ENCODE measurements at regions not wholly inside any gene's neighbourhood (a gene's known extent, or its start where the extent isn't known, plus 50 kb on each side); places are given as distances from the start of the nearest gene placed in this dataset.

- TF ChIP-seq ZFX (IDR thresholded peaks at IDR 0.05; ENCODE audit: borderline replicate concordance) (no peak), CTCF (IDR thresholded peaks at IDR 0.05) (no peak)
- H3K27ac ChIP-seq, result no peak overlapping the region
Observed at GRCh38 chr21:39012326-39013230, 170.7 kb downstream of the PSMG1 start.

DNA sequence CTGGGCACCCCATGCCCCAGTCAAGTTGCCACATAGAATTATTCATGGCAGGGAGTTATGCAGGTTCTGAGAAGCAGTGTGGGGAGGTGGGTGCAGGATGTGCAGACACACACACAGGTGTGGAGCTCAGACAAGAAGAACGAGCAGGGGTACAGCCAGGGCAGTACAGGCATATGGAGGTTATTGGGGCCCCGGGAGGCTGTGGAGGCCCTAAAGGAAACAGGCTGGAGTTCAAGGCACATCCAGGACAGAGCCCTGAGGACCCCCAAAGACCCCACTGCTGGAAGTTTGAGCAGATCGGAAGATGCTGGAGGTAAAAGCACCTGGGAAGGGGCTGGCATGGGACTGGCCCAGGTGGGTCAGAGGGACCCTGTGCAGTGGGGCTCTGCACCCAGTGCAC, 171.3 kb downstream of the PSMG1 start:
- TF ChIP-seq ZFX (IDR thresholded peaks at IDR 0.05; ENCODE audit: borderline replicate concordance), result no peak
- no peak overlapping the region for H3K27ac ChIP-seq

GRCh38 chr21:39010629-39011404, 172.4 kb downstream of the PSMG1 start:
- no peak overlapping the region for H3K27ac ChIP-seq
- no peak for TF ChIP-seq CTCF (IDR thresholded peaks at IDR 0.05)
- no peak for TF ChIP-seq ZFX (IDR thresholded peaks at IDR 0.05; ENCODE audit: borderline replicate concordance)

GRCh38 chr21:39009587-39010225, 173.5 kb downstream of the PSMG1 start:
- no peak for TF ChIP-seq CTCF (IDR thresholded peaks at IDR 0.05)
- no peak for TF ChIP-seq ZFX (IDR thresholded peaks at IDR 0.05; ENCODE audit: borderline replicate concordance)
- no peak overlapping the region for H3K27ac ChIP-seq

DNA sequence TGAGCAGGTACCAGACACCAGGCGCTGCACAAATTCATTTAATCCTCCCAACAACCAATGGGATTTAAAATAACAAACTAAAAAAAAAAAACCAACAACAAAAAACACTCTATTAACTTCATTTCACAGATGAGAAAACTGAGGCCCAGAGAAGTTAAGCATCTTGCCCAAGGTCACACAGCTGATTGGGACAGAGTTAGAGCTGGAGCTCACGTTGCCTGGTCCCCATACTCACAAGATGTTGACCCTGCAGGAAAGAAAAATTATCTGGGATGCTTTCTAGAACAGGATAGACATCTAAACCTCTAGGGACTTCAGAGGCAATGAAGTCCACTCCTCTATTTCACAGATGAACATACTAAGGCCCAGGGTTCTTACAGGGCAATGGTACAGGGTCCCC, 175.3 kb downstream of the PSMG1 start:
- TF ChIP-seq CTCF (IDR thresholded peaks at IDR 0.05) (no peak), ZFX (IDR thresholded peaks at IDR 0.05; ENCODE audit: borderline replicate concordance) (no peak)

GRCh38 chr21:39007532-39007931, 175.7 kb downstream of the PSMG1 start:
- no peak overlapping the region for H3K27ac ChIP-seq
- TF ChIP-seq CTCF (IDR thresholded peaks at IDR 0.05) (no peak), ZFX (IDR thresholded peaks at IDR 0.05; ENCODE audit: borderline replicate concordance) (no peak)

More for the DNA sequence above, 175.3 kb downstream of the PSMG1 start:
- no peak overlapping the region for H3K27ac ChIP-seq

DNA sequence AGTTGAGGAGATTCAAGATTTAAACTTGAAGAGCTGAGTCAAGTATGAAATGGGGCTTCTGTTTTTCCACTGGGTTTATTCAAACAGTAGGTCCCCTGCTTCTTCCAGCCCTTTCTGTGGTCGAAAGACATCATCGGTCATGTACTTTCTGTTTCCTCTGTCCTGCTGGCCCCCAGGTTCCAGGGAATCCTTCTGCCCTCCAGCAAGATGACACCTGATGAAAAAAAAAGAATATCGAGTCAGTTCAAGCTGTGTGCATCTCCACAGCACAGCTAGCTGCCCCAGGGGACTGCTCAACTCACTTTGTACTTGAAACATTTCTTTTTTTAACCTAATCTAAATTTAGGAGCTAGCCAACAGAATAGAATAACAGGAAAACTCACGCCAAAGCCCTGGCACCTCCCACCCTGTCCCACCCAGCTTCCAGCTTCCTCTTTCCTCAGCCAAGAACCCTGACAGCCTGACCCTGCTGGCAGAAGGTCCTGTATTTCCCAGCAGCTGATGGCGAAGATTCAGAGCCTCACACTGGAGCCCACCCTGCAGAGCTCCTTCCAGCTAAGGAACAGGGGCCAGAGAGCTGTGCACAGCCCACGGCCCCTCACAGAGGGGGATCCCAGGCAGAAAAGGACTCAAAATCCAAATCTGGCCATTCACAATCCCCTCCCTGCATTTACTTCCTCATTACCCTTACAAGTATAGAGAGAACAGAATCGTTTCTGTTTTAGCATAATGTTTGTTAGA, 176.5 kb downstream of the PSMG1 start:
- TF ChIP-seq CTCF (IDR thresholded peaks at IDR 0.05) (no peak), ZFX (IDR thresholded peaks at IDR 0.05; ENCODE audit: borderline replicate concordance) (no peak)
- H3K27ac ChIP-seq, result no peak overlapping the region

Data from 22Rv1 (cell line).